Vagina (tissue), 2 donors: ENCODE measurements at regions not wholly inside any gene's neighbourhood (a gene's known extent, or its start where the extent isn't known, plus 50 kb on each side); places are given as distances from the start of the nearest gene placed in this dataset.

Source experiments
- DNase-seq, 2 donors: peaks; one replicate each; pipeline ENCODE4 v3.0.0-alpha.2; 2017; ENCODE audit errors: extremely low spot score in 2 of 2
- H3K27ac ChIP-seq: fragments of 200-600 bp; sonication (generic); one replicate; pipeline ENCODE4 v1.5.1; 2019
- H3K27me3 ChIP-seq: fragments of 200-600 bp; sonication (generic); one replicate; pipeline ENCODE4 v1.5.1; 2019
- H3K36me3 ChIP-seq, 2 donors: fragments of 200-600 bp; sonication (generic); one replicate each; pipeline ENCODE4 v1.5.1; 2017 to 2019
- H3K4me1 ChIP-seq: fragments of 200-600 bp; sonication (generic); one replicate; pipeline ENCODE4 v1.5.1; 2019
- H3K4me3 ChIP-seq, 2 donors: fragments of 200-600 bp; sonication (generic); 1 replicate in 1 of 2; 2 replicates in 1 of 2; pipeline ENCODE4 v1.5.1; 2016 to 2019
- H3K9me3 ChIP-seq: fragments of 200-600 bp; sonication (generic); one replicate; pipeline ENCODE4 v1.5.1; 2019
- CTCF ChIP-seq, 3 experiments: fragments of 450-650 bp in 2 of 3; fragments of 200-600 bp in 1 of 3; sonication (generic) in 1 of 3; IDR thresholded peaks; one replicate each; pipeline ENCODE4 v1.5.1; 2017 to 2019; ENCODE audit warnings: antibody characterized with exemption in 3 of 3, mild to moderate bottlenecking in 2 of 3, moderate library complexity in 2 of 3
- POLR2A ChIP-seq, 2 donors: fragments of 450-650 bp; IDR thresholded peaks; one replicate each; pipeline ENCODE4 v1.6.1; 2017; ENCODE audit warnings: antibody characterized with exemption in 2 of 2, mild to moderate bottlenecking in 2 of 2, moderate library complexity in 2 of 2
- POLR2AphosphoS5 ChIP-seq, 2 donors: sonication (generic); formaldehyde crosslinking; IDR thresholded peaks; one replicate each; pipeline ENCODE4 v1.9.0; 2017; ENCODE audit warnings: antibody characterized with exemption in 2 of 2, mild to moderate bottlenecking in 2 of 2, low read depth in 1 of 2; ENCODE audit not compliant: insufficient read depth in 1 of 2
- intact Hi-C: fragments of 100-400 bp; cut with DNase I; formaldehyde crosslinking; loops from one replicate; pipeline ENCODE4 v1.15.1; 2023

- TF ChIP-seq POLR2AphosphoS5 (IDR thresholded peaks at IDR 0.05; ENCODE audit: insufficient read depth in 1 of 2, low read depth in 1 of 2) = peak in 1 of 2 donors; percentile 20
- TF ChIP-seq POLR2A (IDR thresholded peaks at IDR 0.05) = no peak
- intact Hi-C loops = no loop called here
These were observed 53.3 kb upstream of the CDKN3 start for GRCh38 chr14:54343272-54344121.

DNA sequence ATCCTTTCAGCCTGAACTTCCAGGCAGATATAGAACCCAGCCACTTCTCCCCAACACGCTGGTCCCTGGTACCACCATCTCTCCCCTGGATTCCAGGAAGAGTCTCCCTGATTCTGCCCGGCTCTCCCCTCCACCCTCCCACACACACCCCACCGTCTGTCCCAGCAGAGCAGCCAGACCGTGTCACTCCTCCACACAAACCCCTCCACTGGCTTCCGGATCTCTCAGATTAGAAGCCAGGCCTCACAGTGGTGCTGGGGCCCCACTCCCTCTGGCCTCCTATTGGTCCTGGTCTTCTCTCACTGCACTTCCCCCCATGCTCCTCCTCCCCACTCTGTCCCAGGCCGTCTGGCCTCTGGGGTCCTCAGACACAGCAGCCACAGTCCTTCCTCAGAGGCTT lies 52.4 kb upstream of the CDKN3 start:
- H3K4me3 ChIP-seq = no peak overlapping the region
- intact Hi-C loops = no loop called here
- no peaks in the 10 kb centered on the region for H3K9me3 ChIP-seq
- peaks cover 21% of the 10 kb centered on the region for H3K4me1 ChIP-seq
- peak overlapping the region; percentile 44 for H3K27ac ChIP-seq
- no peaks in the 10 kb centered on the region for H3K27me3 ChIP-seq
- TF ChIP-seq POLR2A (IDR thresholded peaks at IDR 0.05) (no peak), CTCF (IDR thresholded peaks at IDR 0.05) (no peak), POLR2AphosphoS5 (IDR thresholded peaks at IDR 0.05; ENCODE audit: insufficient read depth in 1 of 2, low read depth in 1 of 2) (no peak)
- H3K36me3 ChIP-seq = no peaks in the 10 kb centered on the region
- no peak for DNase-seq

More at GRCh38 chr14:54343272-54344121, 53.3 kb upstream of the CDKN3 start:
- no peaks in the 10 kb centered on the region for H3K9me3 ChIP-seq
- H3K4me1 ChIP-seq = peaks cover 13% of the 10 kb centered on the region
- no peak for DNase-seq
- H3K36me3 ChIP-seq = no peaks in the 10 kb centered on the region
- peak overlapping the region; percentile 44 for H3K27ac ChIP-seq
- no peaks in the 10 kb centered on the region for H3K27me3 ChIP-seq
- H3K4me3 ChIP-seq = no peak overlapping the region

DNA sequence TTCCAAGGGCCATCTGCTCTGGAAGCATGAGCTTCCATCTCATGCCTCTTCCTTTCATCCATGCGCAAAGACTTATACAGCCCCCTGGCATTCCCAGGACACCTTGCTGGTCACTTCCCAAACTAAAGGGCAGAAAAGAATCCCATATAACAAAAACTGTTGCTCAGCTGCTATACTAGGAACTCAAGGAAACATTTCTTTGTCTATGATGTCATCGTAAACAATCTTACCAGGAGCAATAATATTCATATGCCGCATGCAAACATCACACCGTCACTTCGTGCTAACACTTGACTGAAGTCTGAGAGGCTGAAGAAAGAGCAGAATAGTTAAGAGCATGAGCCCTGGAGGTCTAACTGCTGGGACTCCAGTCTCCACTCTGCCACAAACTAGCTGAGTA lies 50.5 kb upstream of the CDKN3 start:
- Histone ChIP-seq H3K27me3 (no peaks in the 10 kb centered on the region), H3K9me3 (no peaks in the 10 kb centered on the region), H3K27ac (no peak overlapping the region), H3K4me1 (peaks cover 29% of the 10 kb centered on the region), H3K4me3 (no peak overlapping the region), H3K36me3 (no peaks in the 10 kb centered on the region)
- DNase-seq = no peak
- intact Hi-C loops = no loop called here
- no peak for TF ChIP-seq CTCF (IDR thresholded peaks at IDR 0.05)
- no peak for TF ChIP-seq POLR2AphosphoS5 (IDR thresholded peaks at IDR 0.05; ENCODE audit: insufficient read depth in 1 of 2, low read depth in 1 of 2)
- TF ChIP-seq POLR2A (IDR thresholded peaks at IDR 0.05) = no peak
